Neutrophil (primary cell): ENCODE measurements at regions not wholly inside any gene's neighbourhood (a gene's known extent, or its start where the extent isn't known, plus 50 kb on each side); places are given as distances from the start of the nearest gene placed in this dataset.

Experiments used
- H3K27ac ChIP-seq: fragments of 200-600 bp; sonication (generic); 2 replicates; pipeline ENCODE4 v1.5.1; 2016; ENCODE audit warnings: mild to moderate bottlenecking, moderate library complexity
- H3K27me3 ChIP-seq: fragments of 200-600 bp; sonication (generic); 2 replicates; pipeline ENCODE4 v1.6.0; 2016; ENCODE audit warnings: mild to moderate bottlenecking
- H3K36me3 ChIP-seq: fragments of 200-600 bp; sonication (generic); 2 replicates; pipeline ENCODE4 v1.5.1; 2017
- H3K4me1 ChIP-seq, 2 experiments: fragments of 200-600 bp in 1 of 2; sonication (generic) in 1 of 2; 1 replicate in 1 of 2; 2 replicates in 1 of 2; pipeline versions ENCODE4 v1.5.1 to v1.6.1; 2013 to 2016; ENCODE audit warnings: low read depth in 1 of 2, low read length in 1 of 2, mild to moderate bottlenecking in 1 of 2, moderate library complexity in 1 of 2; ENCODE audit not compliant: control insufficient read depth in 1 of 2, insufficient read depth in 1 of 2
- H3K4me3 ChIP-seq, 2 experiments: fragments of 200-600 bp in 1 of 2; sonication (generic) in 1 of 2; 1 replicate in 1 of 2; 2 replicates in 1 of 2; pipeline ENCODE4 v1.5.1; 2013 to 2016; ENCODE audit warnings: low read depth in 1 of 2, low read length in 1 of 2, mild to moderate bottlenecking in 1 of 2, moderate library complexity in 1 of 2
- H3K9me3 ChIP-seq: fragments of 200-600 bp; sonication (generic); 2 replicates; pipeline ENCODE4 v1.5.1; 2016
- CTCF ChIP-seq: fragments of 200-600 bp; sonication (generic); IDR thresholded peaks from 2 replicates; pipeline ENCODE4 v1.5.1; 2016; ENCODE audit warnings: antibody characterized with exemption

- H3K9me3 ChIP-seq: no peaks in the 10 kb centered on the region
- TF ChIP-seq CTCF: no peak
- no peak overlapping the region for H3K27ac ChIP-seq
- H3K36me3 ChIP-seq: no peaks in the 10 kb centered on the region
- H3K4me1 ChIP-seq: no peaks in the 10 kb centered on the region
- H3K4me3 ChIP-seq: no peak overlapping the region
- no peaks in the 10 kb centered on the region for H3K27me3 ChIP-seq
These were observed 307.4 kb downstream of the RAB28 start for GRCh38 chr4:13176741-13177142.

- no peaks in the 10 kb centered on the region for H3K4me1 ChIP-seq
- TF ChIP-seq CTCF: no peak
- H3K4me3 ChIP-seq: no peak overlapping the region
- no peaks in the 10 kb centered on the region for H3K9me3 ChIP-seq
- no peaks in the 10 kb centered on the region for H3K27me3 ChIP-seq
- H3K36me3 ChIP-seq: no peaks in the 10 kb centered on the region
- H3K27ac ChIP-seq: no peak overlapping the region
These were observed 309.2 kb downstream of the RAB28 start for GRCh38 chr4:13174926-13175325.

GRCh38 chr4:13174001-13174400, 310.1 kb downstream of the RAB28 start:
- no peaks in the 10 kb centered on the region for H3K27me3 ChIP-seq
- no peak for TF ChIP-seq CTCF
- H3K4me1 ChIP-seq: no peaks in the 10 kb centered on the region

GRCh38 chr4:13171292-13172057, 312.7 kb downstream of the RAB28 start:
- Histone ChIP-seq H3K9me3 (no peaks in the 10 kb centered on the region), H3K36me3 (no peaks in the 10 kb centered on the region), H3K27ac (no peak overlapping the region), H3K4me1 (no peaks in the 10 kb centered on the region), H3K4me3 (no peak overlapping the region), H3K27me3 (no peaks in the 10 kb centered on the region)
- TF ChIP-seq CTCF: no peak

More at GRCh38 chr4:13174001-13174400, 310.1 kb downstream of the RAB28 start:
- Histone ChIP-seq H3K4me3 (no peak overlapping the region), H3K9me3 (no peaks in the 10 kb centered on the region), H3K36me3 (no peaks in the 10 kb centered on the region), H3K27ac (no peak overlapping the region)

GRCh38 chr4:13169731-13170525, 314.2 kb downstream of the RAB28 start:
- no peaks in the 10 kb centered on the region for H3K36me3 ChIP-seq
- TF ChIP-seq CTCF: no peak
- H3K27me3 ChIP-seq: no peaks in the 10 kb centered on the region
- no peak overlapping the region for H3K4me3 ChIP-seq
- H3K4me1 ChIP-seq: no peaks in the 10 kb centered on the region
- no peaks in the 10 kb centered on the region for H3K9me3 ChIP-seq
- H3K27ac ChIP-seq: no peak overlapping the region
